ENCODE measurements at regions not wholly inside any gene's neighbourhood (a gene's known extent, or its start where the extent isn't known, plus 50 kb on each side); places are given as distances from the start of the nearest gene placed in this dataset.

DNA sequence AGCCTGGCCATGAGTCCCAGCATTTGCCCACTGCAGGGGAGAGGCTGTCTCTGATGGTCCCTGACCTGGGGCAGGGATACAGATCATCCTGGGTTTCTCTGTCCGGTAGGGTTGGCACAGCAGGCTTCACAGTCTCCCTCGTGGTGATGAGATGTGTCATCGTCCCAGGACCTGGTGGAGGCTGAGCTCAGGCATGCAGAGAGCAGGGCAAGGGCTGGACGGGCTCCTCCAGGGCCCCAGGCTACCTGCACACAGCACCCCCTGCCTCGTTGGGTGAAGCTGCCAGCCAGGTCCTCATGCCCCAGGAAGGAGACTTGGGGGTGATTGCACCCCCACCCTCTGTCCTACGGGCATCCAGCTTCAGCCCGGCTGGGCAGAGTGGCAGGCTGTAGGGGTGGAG, 155.8 kb upstream of the GSE1 start:
- no peak for DNase-seq (ENCODE audit: low read depth in 2 of 2)

DNA sequence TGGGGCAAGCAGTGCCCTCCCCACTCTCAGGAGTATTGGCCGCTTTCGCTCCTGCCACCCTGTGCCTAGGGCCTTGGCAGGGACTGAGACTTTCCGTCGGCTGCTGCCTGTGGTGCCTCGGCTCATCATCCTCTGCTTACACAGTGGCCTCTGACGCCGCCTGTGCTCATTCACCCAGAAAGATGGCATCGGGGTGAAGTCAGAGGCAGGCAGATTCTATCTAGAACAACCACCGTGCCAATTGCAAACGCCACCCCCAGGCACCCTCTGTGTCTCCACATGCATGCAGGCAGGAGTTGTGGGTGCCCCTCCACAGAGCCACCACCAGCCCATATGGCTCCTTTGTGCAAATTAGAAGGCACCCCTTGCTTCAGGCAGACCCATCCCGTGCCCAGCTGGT, 154.2 kb upstream of the GSE1 start:
- no peak for DNase-seq (ENCODE audit: low read depth in 2 of 2)

DNA sequence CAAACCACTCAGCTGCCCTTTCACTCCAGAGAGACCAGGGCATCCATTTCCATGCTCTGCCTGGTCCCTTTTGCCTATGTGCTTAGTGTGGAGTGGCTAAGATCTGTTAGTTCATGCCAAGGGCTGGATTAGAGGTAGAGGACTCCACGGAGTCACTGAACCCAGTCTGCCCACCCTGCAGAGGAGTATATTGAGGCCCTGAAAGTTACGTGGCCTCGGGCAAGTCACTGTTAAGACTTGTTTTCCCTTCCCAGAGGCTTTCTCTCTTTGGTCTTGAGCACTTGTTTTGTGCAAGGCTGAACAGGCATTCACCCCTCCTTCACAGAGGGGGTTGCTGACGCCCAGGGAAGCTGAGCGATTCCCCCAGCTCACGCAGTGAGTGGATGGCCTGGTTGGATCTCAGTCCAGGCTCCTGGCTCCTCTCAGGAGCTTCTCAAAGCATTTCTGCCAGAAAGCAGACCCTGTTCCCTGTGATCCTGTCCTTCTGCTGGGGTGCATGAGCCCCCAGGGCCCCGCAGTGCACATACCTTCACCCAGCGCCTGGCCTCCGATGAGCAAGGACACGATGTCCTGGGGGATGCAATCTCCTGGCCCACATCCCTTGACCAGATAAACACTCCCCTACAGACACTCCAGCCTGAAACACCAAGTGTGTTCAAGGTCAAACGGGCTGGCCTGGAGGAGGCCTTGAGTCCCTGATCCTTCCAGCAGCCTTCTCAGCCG, 153.4 kb upstream of the GSE1 start:
- DNase-seq (ENCODE audit: low read depth in 2 of 2), result no peak

GRCh38 chr16:85460252-85461021, 152.7 kb upstream of the GSE1 start:
- no peak for DNase-seq (ENCODE audit: low read depth in 2 of 2)

- DNase-seq (ENCODE audit: low read depth in 2 of 2), result no peak
Observed at GRCh38 chr16:85461022-85461813, 151.9 kb upstream of the GSE1 start.

GRCh38 chr16:85461814-85462713, 151.1 kb upstream of the GSE1 start:
- peak; percentile 17 to 25 for DNase-seq (ENCODE audit: low read depth in 2 of 2)

GRCh38 chr16:85462714-85463611, 150.2 kb upstream of the GSE1 start:
- DNase-seq (ENCODE audit: low read depth in 2 of 2), result no peak

GRCh38 chr16:85463672-85464382, 149.3 kb upstream of the GSE1 start:
- DNase-seq (ENCODE audit: low read depth in 2 of 2), result no peak

DNA sequence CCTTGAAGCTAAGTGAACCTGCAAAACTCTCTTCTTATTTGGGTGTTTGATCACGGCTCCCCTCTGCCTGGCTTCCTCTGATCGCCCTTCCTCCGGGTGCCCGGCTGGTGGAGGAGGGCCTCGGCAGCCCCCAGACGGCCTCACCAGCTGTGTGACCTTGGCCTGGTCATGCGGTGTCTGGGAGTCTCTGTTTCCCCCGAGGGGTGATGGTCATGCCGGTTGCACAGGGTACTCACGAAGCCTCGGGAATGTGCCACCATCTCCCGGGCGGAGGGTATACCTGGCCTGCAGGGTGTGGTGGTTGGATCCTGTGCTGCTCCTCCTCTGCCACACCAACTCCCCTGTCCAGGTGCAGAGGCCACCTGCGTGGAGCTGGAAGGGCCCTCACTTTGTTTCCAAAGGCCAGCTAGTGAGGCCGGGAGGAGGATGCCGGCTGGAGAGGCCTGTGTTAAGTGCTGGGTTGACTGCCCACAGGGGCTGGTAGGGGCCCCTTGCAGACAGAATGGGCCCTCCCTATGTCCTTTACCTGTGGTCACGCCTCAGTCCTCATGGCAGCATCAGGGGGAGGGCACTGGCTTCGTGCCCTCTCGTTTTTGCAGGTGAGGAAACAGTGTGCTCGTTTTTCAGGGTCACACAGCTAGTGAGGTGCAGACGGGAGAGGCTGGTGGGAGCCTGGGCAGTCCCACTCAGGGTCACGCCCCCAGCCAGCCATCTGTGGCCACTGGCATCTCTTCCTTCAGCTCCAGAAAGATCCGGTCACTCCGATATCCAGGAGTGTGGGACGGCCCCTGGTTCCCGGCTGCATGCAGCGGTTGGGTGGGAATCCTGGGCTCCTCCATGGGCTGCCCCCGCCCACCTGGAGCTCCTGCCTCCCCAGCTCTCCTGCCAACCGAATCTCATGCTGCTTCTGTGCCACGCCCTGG, 148.5 kb upstream of the GSE1 start:
- DNase-seq (ENCODE audit: low read depth in 2 of 2), result no peak

GRCh38 chr16:85465328-85466303, 147.5 kb upstream of the GSE1 start:
- DNase-seq (ENCODE audit: low read depth in 2 of 2), result no peak

DNA sequence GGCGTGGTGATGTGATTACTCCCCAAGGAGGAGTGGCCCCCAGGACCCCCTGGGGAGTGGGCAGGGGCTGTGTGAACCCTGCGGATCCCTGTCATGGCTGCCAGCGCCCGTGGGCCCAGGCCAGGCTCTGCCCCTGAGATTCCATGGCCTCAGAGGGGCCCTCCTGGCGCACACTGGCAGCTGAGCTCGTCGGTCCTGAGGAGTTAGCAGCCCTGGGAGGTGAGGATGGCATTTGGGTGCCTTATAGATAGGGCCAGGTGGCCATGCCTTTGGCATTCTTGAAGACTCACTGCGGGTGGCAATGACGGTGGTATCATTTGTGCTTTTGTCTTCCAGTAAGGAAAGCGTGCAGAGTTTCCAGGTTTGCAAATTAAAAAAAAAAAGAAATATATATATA, 146.8 kb upstream of the GSE1 start:
- DNase-seq (ENCODE audit: low read depth in 2 of 2), result no peak

GRCh38 chr16:85466989-85467388, 146.1 kb upstream of the GSE1 start:
- DNase-seq (ENCODE audit: low read depth in 2 of 2), result no peak

DNA sequence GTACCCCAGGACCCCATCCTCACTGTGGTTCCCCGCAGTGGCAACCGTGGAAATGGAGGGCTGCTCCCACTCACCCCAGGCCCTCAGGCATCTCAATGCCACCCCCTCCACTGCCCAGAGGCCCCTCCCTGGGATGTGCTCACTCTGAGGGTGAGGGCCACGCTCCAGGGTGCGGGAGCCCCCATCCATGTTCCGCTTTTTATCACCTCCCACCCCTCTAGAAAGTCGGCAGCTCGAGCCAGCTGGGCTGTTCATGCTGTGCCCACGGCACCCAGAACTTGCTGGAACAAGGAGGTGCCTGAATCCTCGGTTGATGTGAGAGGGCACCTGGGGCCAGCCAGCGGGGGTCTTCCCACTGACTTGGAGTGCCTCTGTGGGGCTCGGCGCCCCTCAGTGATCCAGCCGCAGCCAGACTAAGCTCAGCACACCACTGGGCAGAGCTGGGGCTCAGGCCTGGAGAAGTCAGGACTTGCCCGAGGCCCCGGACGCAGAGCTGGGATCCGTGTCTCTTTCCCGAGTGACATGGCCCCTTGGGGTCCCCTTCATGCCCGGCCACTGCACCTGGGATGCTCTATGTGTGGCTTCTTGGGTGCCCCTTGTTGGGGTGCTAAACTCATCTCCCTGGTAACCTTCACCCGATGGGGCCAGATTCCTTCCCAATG, 143.1 kb upstream of the GSE1 start:
- DNase-seq (ENCODE audit: low read depth in 2 of 2), result no peak

- DNase-seq (ENCODE audit: low read depth in 2 of 2), result no peak
Observed at GRCh38 chr16:85470873-85471272, 142.2 kb upstream of the GSE1 start.

GRCh38 chr16:85471469-85472431, 141.4 kb upstream of the GSE1 start:
- no peak for DNase-seq (ENCODE audit: low read depth in 2 of 2)

GRCh38 chr16:85472514-85472913, 140.6 kb upstream of the GSE1 start:
- DNase-seq (ENCODE audit: low read depth in 2 of 2), result no peak

All from stimulated activated CD4-positive, alpha-beta T cell treated with anti-CD3 and anti-CD28 coated beads, Interleukin-1b, Interleukin-23, amount 100 ng/mL, for 4 hours (primary cell).